ENCODE measurements at regions not wholly inside any gene's neighbourhood (a gene's known extent, or its start where the extent isn't known, plus 50 kb on each side); places are given as distances from the start of the nearest gene placed in this dataset.

DNA sequence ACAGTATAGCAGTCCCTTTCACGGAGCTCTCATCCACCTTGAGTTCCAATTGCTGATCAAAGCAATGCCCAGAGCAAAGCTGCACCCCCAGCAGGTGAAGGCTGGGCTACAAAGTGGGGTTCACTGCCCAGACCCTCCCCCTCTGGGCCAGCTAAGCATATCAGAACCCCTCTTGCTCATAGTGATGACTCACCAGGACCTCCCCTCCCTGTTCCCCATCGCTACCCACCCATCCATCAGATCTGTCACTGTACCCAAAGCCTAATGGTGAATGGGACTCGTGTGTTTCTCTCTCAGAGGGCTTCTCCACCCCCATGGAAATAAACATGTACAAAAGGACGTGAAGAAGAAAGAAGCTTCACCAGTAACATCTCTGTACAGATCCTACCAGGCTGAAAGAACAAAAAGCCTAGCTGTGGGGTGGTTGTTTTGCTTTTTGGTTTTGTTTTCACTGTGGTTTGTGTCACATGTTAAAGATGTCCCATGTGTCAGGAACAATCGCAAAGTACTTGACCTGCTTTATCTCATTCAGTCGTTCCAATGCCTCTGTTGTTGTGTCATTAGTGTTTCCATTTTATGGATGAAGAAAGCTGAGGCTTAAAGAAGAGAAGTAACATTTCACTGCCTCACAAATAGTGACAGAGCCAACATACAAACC, 518.5 kb downstream of the CD83 start:
- Histone ChIP-seq H3K4me1 (ENCODE audit: control insufficient read depth in 1 of 2, insufficient read depth in 2 of 2, low read depth in 1 of 2, low read length in 1 of 2) (peaks cover 0 to 4% of the 10 kb centered on the region in 2 experiments; a peak in 2 of 4 replicates), H2AFZ (ENCODE audit: low read depth) (no peak overlapping the region), H3K27me3 (ENCODE audit: insufficient read depth) (no peaks in the 10 kb centered on the region), H3K36me3 (replicated peaks in 1 of 2; ENCODE audit: control insufficient read depth in 1 of 2, insufficient read depth in 2 of 2, low read length in 1 of 2) (no peaks in the 10 kb centered on the region), H3K9me2 (no peaks in the 10 kb centered on the region), H3K9ac (no peak overlapping the region), H4K20me1 (ENCODE audit: insufficient read depth) (no peaks in the 10 kb centered on the region), H3K79me2 (ENCODE audit: insufficient read depth) (no peaks in the 10 kb centered on the region), H3K4me2 (no peak overlapping the region), H3F3A (replicated peaks; ENCODE audit: insufficient read depth) (no peaks in the 10 kb centered on the region), H3K4me3 (ENCODE audit: low read depth in 2 of 2, low read length in 1 of 2) (no peak overlapping the region), H3K27ac (ENCODE audit: low read depth in 2 of 2, low read length in 1 of 2) (no peak overlapping the region), H3K9me3 (no peaks in the 10 kb centered on the region)
- DNase-seq = no peak
- TF ChIP-seq TCF12 (IDR thresholded peaks at IDR 0.05) (no peak), RXRA (IDR thresholded peaks at IDR 0.05; ENCODE audit: borderline replicate concordance, low read depth) (no peak), MXI1 (IDR thresholded peaks at IDR 0.05; ENCODE audit: low read depth, low read length) (no peak), POLR2AphosphoS5 (IDR thresholded peaks at IDR 0.05; ENCODE audit: low read depth, low read length) (no peak), JUND (IDR thresholded peaks at IDR 0.05) (no peak), ZBTB33 (IDR thresholded peaks at IDR 0.05; ENCODE audit: borderline replicate concordance, low read depth) (no peak), NRF1 (IDR thresholded peaks at IDR 0.05; ENCODE audit: low read depth, low read length) (no peak), TAF1 (IDR thresholded peaks at IDR 0.05; ENCODE audit: borderline replicate concordance, low read depth, low read length) (no peak), FOXM1 (IDR thresholded peaks at IDR 0.05; ENCODE audit: low read depth) (no peak), RCOR1 (IDR thresholded peaks at IDR 0.05; ENCODE audit: low read length) (no peak), GATA2 (CRISPR knock-in tag; IDR thresholded peaks at IDR 0.05) (no peak), RFX5 (IDR thresholded peaks at IDR 0.05; ENCODE audit: low read length) (no peak), GABPA (IDR thresholded peaks at IDR 0.05; ENCODE audit: low read depth) (no peak), REST (IDR thresholded peaks at IDR 0.05; ENCODE audit: low read depth, low read length) (no peak)
- TF ChIP-seq, protein P1, sequence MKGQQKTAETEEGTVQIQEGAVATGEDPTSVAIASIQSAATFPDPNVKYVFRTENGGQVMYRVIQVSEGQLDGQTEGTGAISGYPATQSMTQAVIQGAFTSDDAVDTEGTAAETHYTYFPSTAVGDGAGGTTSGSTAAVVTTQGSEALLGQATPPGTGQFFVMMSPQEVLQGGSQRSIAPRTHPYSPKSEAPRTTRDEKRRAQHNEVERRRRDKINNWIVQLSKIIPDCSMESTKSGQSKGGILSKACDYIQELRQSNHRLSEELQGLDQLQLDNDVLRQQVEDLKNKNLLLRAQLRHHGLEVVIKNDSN (IDR thresholded peaks at IDR 0.05; ENCODE audit: borderline replicate concordance, low read depth) = no peak
- TF ChIP-seq, protein P2, sequence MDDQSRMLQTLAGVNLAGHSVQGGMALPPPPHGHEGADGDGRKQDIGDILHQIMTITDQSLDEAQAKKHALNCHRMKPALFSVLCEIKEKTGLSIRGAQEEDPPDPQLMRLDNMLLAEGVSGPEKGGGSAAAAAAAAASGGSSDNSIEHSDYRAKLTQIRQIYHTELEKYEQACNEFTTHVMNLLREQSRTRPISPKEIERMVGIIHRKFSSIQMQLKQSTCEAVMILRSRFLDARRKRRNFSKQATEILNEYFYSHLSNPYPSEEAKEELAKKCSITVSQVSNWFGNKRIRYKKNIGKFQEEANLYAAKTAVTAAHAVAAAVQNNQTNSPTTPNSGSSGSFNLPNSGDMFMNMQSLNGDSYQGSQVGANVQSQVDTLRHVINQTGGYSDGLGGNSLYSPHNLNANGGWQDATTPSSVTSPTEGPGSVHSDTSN (IDR thresholded peaks at IDR 0.05) = no peak
- 23% methylated on average over 5 of the region's 6 CpGs for WGBS (ENCODE audit: low lambda C conversion rate)
- ChIA-PET POLR2A (no interaction called here), CTCF (interaction anchor here (1.4 kb wide), 1 partner anchor 805 kb away, joined by 4 read pairs; no protein-coding TSS in a partner anchor)

Data from SK-N-SH (cell line).